ENCODE measurements at regions not wholly inside any gene's neighbourhood (a gene's known extent, or its start where the extent isn't known, plus 50 kb on each side); places are given as distances from the start of the nearest gene placed in this dataset.

- no peak overlapping the region for H3K14ac ChIP-seq (ENCODE audit: insufficient read length)
- H2BK5ac ChIP-seq (ENCODE audit: low read depth, low read length), result no peak overlapping the region
- H3K79me2 ChIP-seq (ENCODE audit: control insufficient read depth in 1 of 2, insufficient read depth in 2 of 2, low read length in 2 of 2), result no peaks in the 10 kb centered on the region
- no peak overlapping the region for H3K4ac ChIP-seq (replicated peaks; ENCODE audit: insufficient read length, low read depth, low read length)
- CTCF ChIA-PET (ENCODE audit: partially characterized antibody), result interaction anchor here (1.2 to 1.4 kb wide), 2 partner anchors 13 to 21 kb away, joined by 3 to 5 read pairs; no protein-coding TSS in a partner anchor
- H4K91ac ChIP-seq (replicated peaks; ENCODE audit: insufficient read length, low read length), result no peak overlapping the region
- no peak overlapping the region for H2AK5ac ChIP-seq (ENCODE audit: low read depth, low read length)
- no peak overlapping the region for H3K4me3 ChIP-seq (ENCODE audit: extremely low read depth in 1 of 4, insufficient read depth in 2 of 4, low read depth in 3 of 4, low read length in 4 of 4)
- H2BK20ac ChIP-seq (ENCODE audit: low read length), result no peak overlapping the region
- H2BK15ac ChIP-seq (ENCODE audit: low read length), result no peak overlapping the region
- POLR2A ChIA-PET (ENCODE audit: partially characterized antibody), result no interaction called here
- H3K23me2 ChIP-seq (ENCODE audit: low read depth, low read length), result no peaks in the 10 kb centered on the region; the same call in 1 of the 2 replicates
- no peak for TF ChIP-seq CHD1 (IDR thresholded peaks at IDR 0.05; ENCODE audit: low read depth, low read length)
- TF ChIP-seq SIRT6 (IDR thresholded peaks at IDR 0.05; ENCODE audit: low read length), result no peak
- no peak for TF ChIP-seq GABPA (IDR thresholded peaks at IDR 0.05; ENCODE audit: borderline replicate concordance, insufficient read depth, low read length)
- no peak for TF ChIP-seq KDM1A (IDR thresholded peaks at IDR 0.05; ENCODE audit: borderline replicate concordance, low read length)
- TF ChIP-seq ASH2L (IDR thresholded peaks at IDR 0.05; ENCODE audit: low read length), result no peak
- H3K9ac ChIP-seq (replicated peaks in 1 of 4; ENCODE audit: extremely low read depth in 1 of 4, low read depth in 3 of 4, low read length in 3 of 4), result no peak overlapping the region
- no peaks in the 10 kb centered on the region for H3K36me3 ChIP-seq (ENCODE audit: control insufficient read depth in 2 of 4, insufficient read depth in 4 of 4, low read length in 3 of 4)
- no peak overlapping the region for H3K27ac ChIP-seq (ENCODE audit: low read depth, low read length)
- H3K23ac ChIP-seq (ENCODE audit: insufficient read length), result no peak overlapping the region
- H3K4me1 ChIP-seq (replicated peaks in 1 of 4; ENCODE audit: control insufficient read depth in 3 of 4, insufficient read depth in 4 of 4, low read length in 3 of 4), result no peaks in the 10 kb centered on the region
- H2BK120ac ChIP-seq (replicated peaks; ENCODE audit: low read depth, low read length), result no peak overlapping the region
- no peaks in the 10 kb centered on the region for H3K27me3 ChIP-seq (replicated peaks in 1 of 4; ENCODE audit: control insufficient read depth in 3 of 4, extremely low read depth in 1 of 4, insufficient read depth in 3 of 4, low read length in 3 of 4)
- H3K9me3 ChIP-seq (ENCODE audit: insufficient read depth in 2 of 2, low read depth in 1 of 2, low read length in 1 of 2), result no peaks in the 10 kb centered on the region
- no peak overlapping the region for H3K18ac ChIP-seq (ENCODE audit: extremely low read depth, low read length)
- no peaks in the 10 kb centered on the region for H4K20me1 ChIP-seq (replicated peaks in 1 of 2; ENCODE audit: control insufficient read depth in 1 of 2, insufficient read depth in 2 of 2, low read length in 2 of 2)
- DNase-seq (ENCODE audit: low read depth in 1 of 2, low spot score in 2 of 2), result no peak
- no peaks in the 10 kb centered on the region for H3K79me1 ChIP-seq (ENCODE audit: low read depth, low read length)
- FAIRE-seq, result no peak
- no peak overlapping the region for H3K56ac ChIP-seq (replicated peaks; ENCODE audit: insufficient read length, low read depth, low read length)
- 0 out of 2 replicates have a peak overlapping the region, but pooled peaks have one; percentile 85 for H2AFZ ChIP-seq (ENCODE audit: low read length)
- H4K8ac ChIP-seq (ENCODE audit: extremely low read depth, insufficient read depth, low read length), result no peak overlapping the region
- H2BK12ac ChIP-seq (ENCODE audit: low read depth, low read length), result no peak overlapping the region
- no peak overlapping the region for H4K5ac ChIP-seq (ENCODE audit: insufficient read length, low read depth, low read length)
- no peak overlapping the region for H3K4me2 ChIP-seq (ENCODE audit: insufficient read depth in 1 of 2, low read depth in 2 of 2, low read length in 2 of 2)
These were observed 232.2 kb upstream of the GRIN3A start for GRCh38 chr9:101970609-101971008.

All from H1 (cell line).